ENCODE measurements at regions not wholly inside any gene's neighbourhood (a gene's known extent, or its start where the extent isn't known, plus 50 kb on each side); places are given as distances from the start of the nearest gene placed in this dataset.

DNA sequence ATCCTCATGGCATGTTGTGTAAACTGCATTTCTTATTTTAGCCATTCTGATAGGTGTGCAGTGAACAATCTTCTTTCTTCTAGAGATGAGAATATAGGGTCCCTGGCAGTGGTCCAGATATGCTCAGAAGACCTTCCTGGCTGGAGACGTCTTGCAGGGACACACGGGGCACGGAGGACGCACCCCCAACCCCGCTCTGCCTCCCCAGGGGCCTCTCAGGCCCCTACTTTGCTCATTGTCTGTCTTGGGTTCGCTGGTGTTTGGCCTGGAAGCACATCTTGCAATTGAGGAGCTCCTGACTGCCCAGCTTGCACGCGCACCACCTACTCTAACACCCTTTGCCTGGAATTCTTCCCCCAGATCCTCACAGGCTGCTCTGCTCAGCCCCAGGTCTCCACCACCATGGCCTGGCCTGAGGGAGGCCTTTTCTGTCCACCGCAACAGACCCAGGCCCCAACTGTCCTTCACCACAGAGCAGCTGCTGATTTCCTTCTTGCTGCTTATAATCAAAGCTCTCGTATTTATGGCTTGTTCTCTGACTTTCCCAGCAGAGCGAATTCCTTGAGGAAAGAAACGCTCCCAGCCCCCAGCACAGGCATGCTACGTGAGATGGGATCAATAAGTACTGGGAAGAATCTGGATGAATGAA is 295.9 kb upstream of the HDAC4 start:
- Histone ChIP-seq H3K79me2 (ENCODE audit: insufficient read depth, low read length) (no peaks in the 10 kb centered on the region), H3K27me3 (ENCODE audit: insufficient read depth, low read length) (no peaks in the 10 kb centered on the region), H3K4me1 (ENCODE audit: insufficient read depth, low read length, severe bottlenecking) (no peaks in the 10 kb centered on the region), H3K4me2 (ENCODE audit: low read length) (no peak overlapping the region), H2AFZ (ENCODE audit: low read length) (no peak overlapping the region), H3K9me2 (ENCODE audit: low read depth, low read length) (no peaks in the 10 kb centered on the region), H3K9ac (ENCODE audit: low read length) (no peak overlapping the region), H3K36me3 (ENCODE audit: insufficient read depth, low read length) (no peaks in the 10 kb centered on the region), H3K4me3 (ENCODE audit: low read depth, low read length, poor library complexity, severe bottlenecking) (no peak overlapping the region), H3F3A (ENCODE audit: insufficient read depth, low read length) (no peaks in the 10 kb centered on the region), H3K27ac (ENCODE audit: low read depth, low read length, poor library complexity, severe bottlenecking) (no peak overlapping the region), H3K9me3 (ENCODE audit: low read length) (no peaks in the 10 kb centered on the region), H4K20me1 (ENCODE audit: insufficient read depth, low read length) (no peaks in the 10 kb centered on the region)
- TF ChIP-seq CTCF (IDR thresholded peaks at IDR 0.05; ENCODE audit: low read length) (no peak), EZH2 (IDR thresholded peaks at IDR 0.05; ENCODE audit: borderline replicate concordance, low read length) (no peak)

DNA sequence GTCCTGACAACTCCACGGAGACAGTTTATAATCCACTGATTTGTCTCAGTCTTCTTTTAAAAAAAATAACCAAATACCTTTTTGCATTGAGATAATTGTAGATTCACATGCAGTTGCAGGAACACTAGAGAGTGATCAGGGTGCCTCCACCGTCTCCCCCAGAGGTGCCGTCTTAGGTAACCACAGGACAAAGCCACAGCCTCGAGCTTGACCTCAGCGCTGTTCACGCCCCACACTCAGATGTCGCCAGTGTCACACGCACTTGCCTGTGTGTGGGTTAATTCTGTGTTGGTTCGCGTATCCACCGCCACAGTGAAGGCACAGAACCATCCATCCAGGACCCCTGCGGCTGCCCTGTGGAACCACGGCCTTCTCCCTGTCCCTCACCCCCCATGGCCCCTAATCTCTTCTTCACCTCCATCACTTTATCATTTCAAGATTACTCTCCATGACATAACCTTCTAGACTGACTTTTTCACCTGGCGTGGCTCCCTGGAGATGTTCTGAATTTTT is 295.0 kb upstream of the HDAC4 start:
- H3K4me2 ChIP-seq (ENCODE audit: low read length), result no peak overlapping the region
- H3K79me2 ChIP-seq (ENCODE audit: insufficient read depth, low read length), result no peaks in the 10 kb centered on the region
- H4K20me1 ChIP-seq (ENCODE audit: insufficient read depth, low read length), result no peaks in the 10 kb centered on the region
- H3F3A ChIP-seq (ENCODE audit: insufficient read depth, low read length), result no peaks in the 10 kb centered on the region
- H3K27me3 ChIP-seq (ENCODE audit: insufficient read depth, low read length), result no peaks in the 10 kb centered on the region
- H3K4me1 ChIP-seq (ENCODE audit: insufficient read depth, low read length, severe bottlenecking), result no peaks in the 10 kb centered on the region
- no peak overlapping the region for H3K9ac ChIP-seq (ENCODE audit: low read length)
- no peak overlapping the region for H2AFZ ChIP-seq (ENCODE audit: low read length)
- TF ChIP-seq CTCF (IDR thresholded peaks at IDR 0.05; ENCODE audit: low read length) (no peak), EZH2 (IDR thresholded peaks at IDR 0.05; ENCODE audit: borderline replicate concordance, low read length) (no peak)
- H3K9me2 ChIP-seq (ENCODE audit: low read depth, low read length), result no peaks in the 10 kb centered on the region
- H3K9me3 ChIP-seq (ENCODE audit: low read length), result no peaks in the 10 kb centered on the region
- H3K27ac ChIP-seq (ENCODE audit: low read depth, low read length, poor library complexity, severe bottlenecking), result no peak overlapping the region
- no peak overlapping the region for H3K4me3 ChIP-seq (ENCODE audit: low read depth, low read length, poor library complexity, severe bottlenecking)
- no peaks in the 10 kb centered on the region for H3K36me3 ChIP-seq (ENCODE audit: insufficient read depth, low read length)

DNA sequence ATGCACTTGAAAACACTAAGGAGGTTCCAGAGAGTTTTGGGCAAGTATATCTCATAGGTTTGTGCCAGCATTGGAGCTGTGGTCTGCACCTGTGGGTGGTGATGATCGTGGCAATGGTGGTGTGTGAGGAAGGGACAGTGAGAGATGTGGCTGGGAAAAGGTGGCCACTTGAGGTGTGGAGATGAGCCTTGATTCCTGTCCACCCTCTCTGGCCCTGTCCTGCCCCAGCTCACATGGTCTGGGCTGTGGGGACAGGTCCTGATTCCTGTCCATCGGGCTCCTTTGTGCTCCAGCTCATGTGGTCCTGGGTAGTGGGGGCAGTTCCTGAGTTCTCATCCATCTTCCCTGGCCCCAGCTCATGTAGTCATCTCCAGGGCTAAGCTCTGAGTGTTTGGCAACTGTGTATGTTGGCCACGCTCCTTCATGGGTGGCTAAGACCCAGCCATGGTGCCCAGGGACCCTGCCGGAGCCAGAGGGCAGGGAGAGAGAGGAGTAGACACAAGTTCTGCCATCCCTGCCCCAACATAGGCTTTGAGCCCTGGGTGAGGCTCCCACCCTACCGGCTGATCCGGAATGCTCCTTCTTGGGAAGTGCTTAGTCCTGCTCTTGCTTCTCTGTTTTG is 294.4 kb upstream of the HDAC4 start:
- H3K9me2 ChIP-seq (ENCODE audit: low read depth, low read length), result no peaks in the 10 kb centered on the region
- H3K27ac ChIP-seq (ENCODE audit: low read depth, low read length, poor library complexity, severe bottlenecking), result no peak overlapping the region
- no peaks in the 10 kb centered on the region for H4K20me1 ChIP-seq (ENCODE audit: insufficient read depth, low read length)
- H3K9ac ChIP-seq (ENCODE audit: low read length), result no peak overlapping the region
- H3K79me2 ChIP-seq (ENCODE audit: insufficient read depth, low read length), result no peaks in the 10 kb centered on the region
- no peaks in the 10 kb centered on the region for H3F3A ChIP-seq (ENCODE audit: insufficient read depth, low read length)
- H3K27me3 ChIP-seq (ENCODE audit: insufficient read depth, low read length), result no peaks in the 10 kb centered on the region
- H3K36me3 ChIP-seq (ENCODE audit: insufficient read depth, low read length), result no peaks in the 10 kb centered on the region
- H3K9me3 ChIP-seq (ENCODE audit: low read length), result no peaks in the 10 kb centered on the region
- no peak overlapping the region for H3K4me3 ChIP-seq (ENCODE audit: low read depth, low read length, poor library complexity, severe bottlenecking)
- H3K4me2 ChIP-seq (ENCODE audit: low read length), result no peak overlapping the region
- no peak overlapping the region for H2AFZ ChIP-seq (ENCODE audit: low read length)
- TF ChIP-seq EZH2 (IDR thresholded peaks at IDR 0.05; ENCODE audit: borderline replicate concordance, low read length), result no peak
- no peak for TF ChIP-seq CTCF (IDR thresholded peaks at IDR 0.05; ENCODE audit: low read length)
- no peaks in the 10 kb centered on the region for H3K4me1 ChIP-seq (ENCODE audit: insufficient read depth, low read length, severe bottlenecking)

All from OCI-LY1 (cell line).